CD4-positive, alpha-beta memory T cell (primary cell): ENCODE measurements at regions not wholly inside any gene's neighbourhood (a gene's known extent, or its start where the extent isn't known, plus 50 kb on each side); places are given as distances from the start of the nearest gene placed in this dataset.

Source experiments
- CTCF ChIA-PET: fragments of 350-600 bp; sonication (Branson Sonifier 250); formaldehyde crosslinking; loops from one replicate; lab custom pipeline; 2021; ENCODE audit warnings: inconsistent platforms; ENCODE audit not compliant: partially characterized antibody; lab: Charles Lee
- POLR2A ChIA-PET: fragments of 350-600 bp; sonication (Branson Sonifier 250); formaldehyde crosslinking; loops from one replicate; lab custom pipeline; 2021; ENCODE audit not compliant: partially characterized antibody; lab: Charles Lee
- DNase-seq, 5 donors: peaks; one replicate each; pipeline versions ENCODE4 v3.0.0 to v3.0.0-alpha.2; 2020 to 2022; ENCODE audit warnings: mixed read lengths in 1 of 5
- H3K27ac ChIP-seq: one replicate; pipeline ENCODE4 v1.7.0; 2013; ENCODE audit warnings: low read depth, low read length
- H3K27me3 ChIP-seq: 2 replicates; pipeline ENCODE4 v1.7.0; 2013; ENCODE audit warnings: mild to moderate bottlenecking, low read length, moderate library complexity; ENCODE audit not compliant: insufficient read depth
- H3K36me3 ChIP-seq: 2 replicates; pipeline ENCODE4 v1.7.0; 2013; ENCODE audit warnings: mild to moderate bottlenecking, low read length, moderate library complexity; ENCODE audit not compliant: insufficient read depth
- H3K4me1 ChIP-seq: 2 replicates; pipeline ENCODE4 v1.7.0; 2013; ENCODE audit warnings: mild to moderate bottlenecking, low read length, moderate library complexity; ENCODE audit not compliant: insufficient read depth
- H3K4me3 ChIP-seq, 2 donors: one replicate each; pipeline ENCODE4 v1.7.0; 2013; ENCODE audit warnings: low read length in 2 of 2, mild to moderate bottlenecking in 1 of 2
- H3K9me3 ChIP-seq, 2 donors: one replicate each; pipeline ENCODE4 v1.7.0; 2013; ENCODE audit warnings: low read length in 2 of 2, control low read depth in 1 of 2; ENCODE audit not compliant: control insufficient read depth in 1 of 2
- H3K27ac Mint-ChIP-seq, 7 donors: one replicate each; pipeline ENCODE4 v1.8.0; 2020 to 2021; ENCODE audit warnings: mixed read lengths in 7 of 7, mild to moderate bottlenecking in 6 of 7, inconsistent platforms in 3 of 7, moderate library complexity in 3 of 7
- H3K27me3 Mint-ChIP-seq, 2 donors: one replicate each; pipeline ENCODE4 v1.8.0; 2020 to 2021; ENCODE audit warnings: mixed read lengths in 2 of 2
- H3K36me3 Mint-ChIP-seq, 2 donors: one replicate each; pipeline ENCODE4 v1.8.0; 2020 to 2021; ENCODE audit warnings: mixed read lengths in 2 of 2, inconsistent platforms in 1 of 2, mild to moderate bottlenecking in 1 of 2
- H3K4me1 Mint-ChIP-seq, 4 donors: one replicate each; pipeline ENCODE4 v1.8.0; 2020 to 2021; ENCODE audit warnings: mixed read lengths in 4 of 4, mild to moderate bottlenecking in 1 of 4
- H3K4me3 Mint-ChIP-seq, 8 donors: one replicate each; pipeline ENCODE4 v1.8.0; 2020 to 2021; ENCODE audit warnings: mixed read lengths in 8 of 8, mild to moderate bottlenecking in 7 of 8, moderate library complexity in 6 of 8, inconsistent platforms in 3 of 8
- H3K9me3 Mint-ChIP-seq, 8 donors: one replicate each; pipeline ENCODE4 v1.8.0; 2020 to 2021; ENCODE audit warnings: mixed read lengths in 8 of 8, mild to moderate bottlenecking in 5 of 8, inconsistent platforms in 3 of 8, moderate library complexity in 1 of 8
- intact Hi-C: fragments of 100-400 bp; cut with micrococcal nuclease; formaldehyde crosslinking; loops from one replicate; pipeline ENCODE4 v1.15.1; 2023

DNA sequence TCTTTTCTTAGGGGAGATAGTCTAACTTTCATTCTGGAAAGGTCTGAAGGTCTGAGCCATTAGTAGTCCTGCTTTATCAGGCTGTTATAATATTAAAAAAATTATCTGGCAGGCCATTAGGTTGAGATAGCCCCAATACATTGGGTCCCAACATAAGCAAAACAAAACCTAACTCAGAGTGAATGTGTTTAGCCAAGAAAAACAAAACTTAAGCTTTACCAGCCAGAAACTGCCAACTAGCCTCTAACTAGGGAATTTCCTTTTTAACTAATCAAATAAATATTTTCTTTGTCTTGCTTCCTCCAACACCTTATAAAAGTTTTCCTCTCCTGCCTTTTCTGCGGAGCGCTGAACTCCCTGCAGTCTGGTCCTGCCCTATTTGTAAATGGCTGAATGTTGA is 1137.7 kb upstream of the CNTN5 start:
- Histone ChIP-seq H3K4me3 (no peak overlapping the region), H3K27ac (no peak overlapping the region), H3K36me3 (no peaks in the 10 kb centered on the region), H3K9me3 (no peaks in the 10 kb centered on the region), H3K4me1 (no peaks in the 10 kb centered on the region), H3K27me3 (no peaks in the 10 kb centered on the region)
- no peak overlapping the region for H3K4me3 Mint-ChIP-seq
- no peak for DNase-seq
- no peaks in the 10 kb centered on the region for H3K4me1 Mint-ChIP-seq
- H3K36me3 Mint-ChIP-seq = no peaks in the 10 kb centered on the region
- ChIA-PET CTCF (no interaction called here), POLR2A (no interaction called here)
- H3K9me3 Mint-ChIP-seq = peaks cover 0 to 16% (median 7%) of the 10 kb centered on the region in 8 donors
- H3K27me3 Mint-ChIP-seq = no peaks in the 10 kb centered on the region
- H3K27ac Mint-ChIP-seq = no peak overlapping the region
- intact Hi-C loops = no loop called here

DNA sequence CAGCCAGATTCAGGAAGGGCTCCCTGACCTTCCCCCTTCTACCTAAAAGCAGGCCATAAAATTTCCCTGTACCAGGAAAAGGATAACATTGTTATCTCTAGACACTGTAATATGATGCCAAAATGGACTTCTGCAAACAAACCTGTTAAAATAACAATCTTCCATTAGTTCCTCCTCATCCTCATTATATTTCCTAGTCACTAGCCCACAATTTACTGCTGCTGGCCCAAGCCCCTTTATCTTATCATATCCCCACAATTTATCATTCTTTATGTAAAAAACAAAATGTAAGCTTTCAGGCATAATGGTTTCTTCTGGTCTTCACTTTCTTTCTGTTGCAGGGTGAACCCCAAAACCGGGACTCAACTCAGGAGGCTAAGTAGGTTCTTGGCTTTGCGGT is 1132.1 kb upstream of the CNTN5 start:
- Histone ChIP-seq H3K4me1 (no peaks in the 10 kb centered on the region), H3K27ac (no peak overlapping the region), H3K36me3 (no peaks in the 10 kb centered on the region), H3K27me3 (no peaks in the 10 kb centered on the region), H3K4me3 (no peak overlapping the region), H3K9me3 (no peaks in the 10 kb centered on the region)
- POLR2A ChIA-PET = no interaction called here
- Mint-ChIP-seq H3K4me1 (no peaks in the 10 kb centered on the region), H3K27me3 (no peaks in the 10 kb centered on the region), H3K9me3 (peaks cover 0 to 12% (median 8%) of the 10 kb centered on the region in 8 donors), H3K36me3 (no peaks in the 10 kb centered on the region), H3K4me3 (no peak overlapping the region), H3K27ac (no peak overlapping the region)
- intact Hi-C loops = no loop called here
- CTCF ChIA-PET = no interaction called here
- DNase-seq = no peak

- H3K27ac ChIP-seq = no peak overlapping the region
- H3K4me1 ChIP-seq = no peaks in the 10 kb centered on the region
- no peaks in the 10 kb centered on the region for H3K36me3 ChIP-seq
- DNase-seq = no peak
- Mint-ChIP-seq H3K9me3 (peaks cover 0 to 10% (median 4%) of the 10 kb centered on the region in 8 donors), H3K4me3 (no peak overlapping the region), H3K4me1 (no peaks in the 10 kb centered on the region), H3K27me3 (no peaks in the 10 kb centered on the region), H3K27ac (no peak overlapping the region), H3K36me3 (no peaks in the 10 kb centered on the region)
- intact Hi-C loops = no loop called here
- ChIA-PET POLR2A (no interaction called here), CTCF (interaction anchor here (0.5 kb wide), 1 partner anchor 1125 kb away, joined by 3 read pairs; no protein-coding TSS in a partner anchor)
- H3K9me3 ChIP-seq = no peaks in the 10 kb centered on the region
- H3K27me3 ChIP-seq = no peaks in the 10 kb centered on the region
- H3K4me3 ChIP-seq = no peak overlapping the region
These were observed 1130.3 kb upstream of the CNTN5 start for GRCh38 chr11:97890466-97890865.

DNA sequence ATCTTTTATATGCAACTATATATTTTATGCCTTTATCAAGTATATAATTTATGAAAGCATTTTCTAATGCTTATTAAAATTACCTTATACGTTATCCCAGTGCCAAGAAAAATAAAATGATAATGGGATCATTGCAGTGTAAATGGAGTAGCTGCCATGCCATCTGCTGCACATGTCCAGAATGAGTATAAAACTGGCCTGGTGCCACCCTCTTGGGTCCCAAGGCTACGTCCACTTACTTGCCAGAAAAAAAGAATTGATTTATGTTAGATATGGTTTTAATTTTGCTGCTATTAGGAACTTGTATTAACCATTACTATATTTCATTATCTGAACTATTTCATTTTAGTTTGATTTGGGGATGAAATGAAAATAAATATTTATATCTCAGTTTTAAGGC is 1127.1 kb upstream of the CNTN5 start:
- H3K4me1 Mint-ChIP-seq = no peaks in the 10 kb centered on the region
- no peak overlapping the region for H3K4me3 Mint-ChIP-seq

GRCh38 chr11:97894978-97895377 is 1125.8 kb upstream of the CNTN5 start:
- no peaks in the 10 kb centered on the region for H3K27me3 ChIP-seq
- no peak overlapping the region for H3K27ac Mint-ChIP-seq
- intact Hi-C loops = no loop called here
- no peaks in the 10 kb centered on the region for H3K4me1 ChIP-seq
- H3K4me1 Mint-ChIP-seq = no peaks in the 10 kb centered on the region
- H3K36me3 ChIP-seq = no peaks in the 10 kb centered on the region
- H3K27ac ChIP-seq = no peak overlapping the region
- H3K27me3 Mint-ChIP-seq = no peaks in the 10 kb centered on the region
- no peaks in the 10 kb centered on the region for H3K36me3 Mint-ChIP-seq
- H3K4me3 Mint-ChIP-seq = no peak overlapping the region
- H3K9me3 ChIP-seq = no peaks in the 10 kb centered on the region
- no peak for DNase-seq
- H3K9me3 Mint-ChIP-seq = peaks cover 2 to 21% (median 10%) of the 10 kb centered on the region in 8 donors
- POLR2A ChIA-PET = no interaction called here
- no peak overlapping the region for H3K4me3 ChIP-seq
- CTCF ChIA-PET = no interaction called here

More for the DNA sequence above, 1127.1 kb upstream of the CNTN5 start:
- H3K9me3 Mint-ChIP-seq = peaks cover 3 to 18% (median 6%) of the 10 kb centered on the region in 8 donors
- POLR2A ChIA-PET = no interaction called here
- Histone ChIP-seq H3K27me3 (no peaks in the 10 kb centered on the region), H3K27ac (no peak overlapping the region), H3K36me3 (no peaks in the 10 kb centered on the region), H3K9me3 (no peaks in the 10 kb centered on the region), H3K4me1 (no peaks in the 10 kb centered on the region), H3K4me3 (no peak overlapping the region)
- intact Hi-C loops = no loop called here
- no peak overlapping the region for H3K27ac Mint-ChIP-seq
- no peaks in the 10 kb centered on the region for H3K36me3 Mint-ChIP-seq
- H3K27me3 Mint-ChIP-seq = no peaks in the 10 kb centered on the region
- DNase-seq = no peak
- CTCF ChIA-PET = no interaction called here

- H3K36me3 Mint-ChIP-seq = no peaks in the 10 kb centered on the region
- Histone ChIP-seq H3K4me1 (no peaks in the 10 kb centered on the region), H3K9me3 (no peaks in the 10 kb centered on the region), H3K27me3 (no peaks in the 10 kb centered on the region), H3K4me3 (no peak overlapping the region), H3K27ac (no peak overlapping the region), H3K36me3 (no peaks in the 10 kb centered on the region)
- CTCF ChIA-PET = no interaction called here
- H3K4me1 Mint-ChIP-seq = no peaks in the 10 kb centered on the region
- H3K27ac Mint-ChIP-seq = no peak overlapping the region
- H3K9me3 Mint-ChIP-seq = peaks cover 2 to 21% (median 10%) of the 10 kb centered on the region in 8 donors
- H3K27me3 Mint-ChIP-seq = no peaks in the 10 kb centered on the region
- H3K4me3 Mint-ChIP-seq = no peak overlapping the region
- intact Hi-C loops = no loop called here
- no peak for DNase-seq
- POLR2A ChIA-PET = no interaction called here
These were observed 1125.2 kb upstream of the CNTN5 start for GRCh38 chr11:97895572-97895971.

GRCh38 chr11:97902828-97903227 is 1117.9 kb upstream of the CNTN5 start:
- H3K4me3 ChIP-seq = no peak overlapping the region
- H3K27me3 ChIP-seq = no peaks in the 10 kb centered on the region
- H3K9me3 ChIP-seq = no peaks in the 10 kb centered on the region
- intact Hi-C loops = no loop called here
- Mint-ChIP-seq H3K4me1 (no peaks in the 10 kb centered on the region), H3K27ac (no peak overlapping the region), H3K36me3 (no peaks in the 10 kb centered on the region), H3K27me3 (no peaks in the 10 kb centered on the region), H3K4me3 (no peak overlapping the region), H3K9me3 (peaks cover 3 to 18% (median 6%) of the 10 kb centered on the region in 8 donors)
- H3K27ac ChIP-seq = no peak overlapping the region
- CTCF ChIA-PET = no interaction called here
- POLR2A ChIA-PET = no interaction called here
- no peaks in the 10 kb centered on the region for H3K4me1 ChIP-seq
- DNase-seq = no peak
- no peaks in the 10 kb centered on the region for H3K36me3 ChIP-seq

DNA sequence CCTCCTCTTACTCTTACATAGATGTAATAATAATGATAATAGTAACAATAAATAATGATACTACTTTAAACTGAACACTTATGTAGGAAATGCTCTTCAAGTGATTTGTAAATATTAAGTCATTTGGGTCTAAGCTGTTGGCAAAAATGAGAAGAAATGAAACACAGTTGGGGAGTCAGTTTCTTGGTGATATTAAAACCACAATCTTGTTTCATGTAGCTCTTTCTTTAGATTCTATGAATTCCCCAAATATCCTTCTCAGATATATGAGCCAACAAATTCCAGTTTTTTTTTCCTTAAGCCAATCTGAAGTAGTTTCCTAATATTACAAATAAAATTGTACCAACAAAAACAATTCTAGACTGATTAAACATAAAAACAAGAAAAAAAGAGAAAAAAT is 1115.6 kb upstream of the CNTN5 start:
- H3K4me3 Mint-ChIP-seq = no peak overlapping the region
- H3K27ac ChIP-seq = no peak overlapping the region
- CTCF ChIA-PET = no interaction called here
- H3K4me3 ChIP-seq = no peak overlapping the region
- no peaks in the 10 kb centered on the region for H3K4me1 ChIP-seq
- no peak overlapping the region for H3K27ac Mint-ChIP-seq
- H3K9me3 Mint-ChIP-seq = peaks cover 0 to 12% (median 5%) of the 10 kb centered on the region in 8 donors
- no peaks in the 10 kb centered on the region for H3K36me3 ChIP-seq
- POLR2A ChIA-PET = no interaction called here
- no peaks in the 10 kb centered on the region for H3K27me3 Mint-ChIP-seq
- H3K36me3 Mint-ChIP-seq = no peaks in the 10 kb centered on the region
- intact Hi-C loops = no loop called here
- H3K9me3 ChIP-seq = no peaks in the 10 kb centered on the region
- DNase-seq = no peak
- H3K27me3 ChIP-seq = no peaks in the 10 kb centered on the region
- H3K4me1 Mint-ChIP-seq = no peaks in the 10 kb centered on the region
